Keratinocyte (primary cell): ENCODE measurements at regions not wholly inside any gene's neighbourhood (a gene's known extent, or its start where the extent isn't known, plus 50 kb on each side); places are given as distances from the start of the nearest gene placed in this dataset.

ENCODE experiments used
- EZH2 ChIP-seq: IDR thresholded peaks from one replicate; pipeline ENCODE4 v1.6.1; 2012; ENCODE audit warnings: inconsistent platforms, mild to moderate bottlenecking, low read length, moderate library complexity
- TF ChIP-seq, protein P1 (sequence below), 3 experiments: IDR thresholded peaks in 1 of 3; conservative IDR thresholded peaks in 1 of 3; optimal IDR thresholded peaks in 1 of 3; 2 replicates in 2 of 3; 3 replicates in 1 of 3; pipeline versions ENCODE3 to v1.5.1; 2011; ENCODE audit warnings: low read length in 3 of 3, mild to moderate bottlenecking in 3 of 3, moderate library complexity in 2 of 3, control low read depth in 1 of 3, inconsistent platforms in 1 of 3; ENCODE audit not compliant: insufficient read depth in 2 of 3; ENCODE audit errors: extremely low read depth in 1 of 3

DNA sequence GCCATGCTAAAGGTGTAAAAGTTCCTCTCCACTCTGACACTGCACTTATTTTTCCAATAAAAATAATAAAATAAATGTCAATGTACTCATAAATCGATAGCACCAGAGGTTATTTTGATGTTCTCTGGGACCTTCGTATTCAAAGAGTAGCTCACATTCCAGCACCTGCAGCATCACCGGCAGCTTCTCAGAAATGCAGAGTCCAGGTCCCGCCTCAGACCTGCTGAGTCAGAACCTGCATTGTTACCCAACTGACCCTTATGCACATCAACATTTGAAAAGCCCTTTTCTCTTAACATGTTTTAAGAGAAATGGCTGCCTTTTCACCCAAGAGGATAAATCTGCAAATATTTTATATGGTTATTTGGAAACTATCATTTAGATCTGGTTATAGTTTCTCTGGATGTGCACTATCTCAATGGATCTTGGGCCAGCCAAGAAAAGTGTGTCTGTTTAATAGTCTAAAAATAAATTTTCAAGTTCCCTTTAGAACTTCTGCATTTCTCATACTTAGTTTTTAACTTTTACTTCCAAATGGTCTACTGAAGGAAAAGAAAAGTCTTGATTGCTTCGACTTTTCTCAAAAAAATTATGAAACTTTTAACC lies 216.2 kb upstream of the PRDM1 start:
- TF ChIP-seq, protein P1, sequence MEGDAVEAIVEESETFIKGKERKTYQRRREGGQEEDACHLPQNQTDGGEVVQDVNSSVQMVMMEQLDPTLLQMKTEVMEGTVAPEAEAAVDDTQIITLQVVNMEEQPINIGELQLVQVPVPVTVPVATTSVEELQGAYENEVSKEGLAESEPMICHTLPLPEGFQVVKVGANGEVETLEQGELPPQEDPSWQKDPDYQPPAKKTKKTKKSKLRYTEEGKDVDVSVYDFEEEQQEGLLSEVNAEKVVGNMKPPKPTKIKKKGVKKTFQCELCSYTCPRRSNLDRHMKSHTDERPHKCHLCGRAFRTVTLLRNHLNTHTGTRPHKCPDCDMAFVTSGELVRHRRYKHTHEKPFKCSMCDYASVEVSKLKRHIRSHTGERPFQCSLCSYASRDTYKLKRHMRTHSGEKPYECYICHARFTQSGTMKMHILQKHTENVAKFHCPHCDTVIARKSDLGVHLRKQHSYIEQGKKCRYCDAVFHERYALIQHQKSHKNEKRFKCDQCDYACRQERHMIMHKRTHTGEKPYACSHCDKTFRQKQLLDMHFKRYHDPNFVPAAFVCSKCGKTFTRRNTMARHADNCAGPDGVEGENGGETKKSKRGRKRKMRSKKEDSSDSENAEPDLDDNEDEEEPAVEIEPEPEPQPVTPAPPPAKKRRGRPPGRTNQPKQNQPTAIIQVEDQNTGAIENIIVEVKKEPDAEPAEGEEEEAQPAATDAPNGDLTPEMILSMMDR (optimal IDR thresholded peaks at IDR 0.05 in 1 of 3, IDR thresholded peaks at IDR 0.05 in 1 of 3, conservative IDR thresholded peaks at IDR 0.05 in 1 of 3; ENCODE audit: extremely low read depth in 1 of 3, insufficient read depth in 2 of 3, low read length in 3 of 3) = no peak
- no peak for TF ChIP-seq EZH2
